ENCODE measurements at regions not wholly inside any gene's neighbourhood (a gene's known extent, or its start where the extent isn't known, plus 50 kb on each side); places are given as distances from the start of the nearest gene placed in this dataset.
"Not testable (repeated sequence)": the region's sequence is repeated elsewhere in the genome, so short reads cannot be mapped to it uniquely, and the experiment has no call there.

- no peak overlapping the region for H3K4me3 ChIP-seq
- no peak for ATAC-seq
- peak in 1 of 2 donors; percentile 5 for DNase-seq
- intact Hi-C loops (cut with DNase I) = loop anchor here in 1 of 10 donors (10.0 kb wide), 1 partner anchor 233 kb away; no protein-coding TSS in a partner anchor
- TF ChIP-seq CTCF (IDR thresholded peaks at IDR 0.05) = peak; percentile 33 to 83 (median 63)
- no peaks in the 10 kb centered on the region for H3K4me1 ChIP-seq
- H3K36me3 ChIP-seq = no peaks in the 10 kb centered on the region
- WGBS, 2 donors = 62 to 68% methylated on average over 6 of the region's 6 CpGs
- H3K27me3 ChIP-seq = peaks cover 0 to 15% (median 0%) of the 10 kb centered on the region in 7 donors
- H3K27ac ChIP-seq = no peak overlapping the region
- no peaks in the 10 kb centered on the region for H3K9me3 ChIP-seq
Measured at GRCh38 chr3:75192146-75192616, 471.9 kb upstream of the FRG2C start.

GRCh38 chr3:75193797-75194196 is 470.3 kb upstream of the FRG2C start:
- H3K4me3 ChIP-seq = no peak overlapping the region
- no peaks in the 10 kb centered on the region for H3K4me1 ChIP-seq
- intact Hi-C loops (cut with DNase I) = loop anchor here in 1 of 10 donors (10.0 kb wide), 1 partner anchor 231 kb away; no protein-coding TSS in a partner anchor
- no peak for TF ChIP-seq CTCF (IDR thresholded peaks at IDR 0.05)
- H3K36me3 ChIP-seq = no peaks in the 10 kb centered on the region
- H3K9me3 ChIP-seq = no peaks in the 10 kb centered on the region
- DNase-seq (no peak), ATAC-seq (no peak)
- H3K27me3 ChIP-seq = peaks cover 0 to 15% (median 0%) of the 10 kb centered on the region in 7 donors
- no peak overlapping the region for H3K27ac ChIP-seq
- 52 to 57% methylated on average over 4 of the region's 4 CpGs for WGBS, 2 donors

GRCh38 chr3:75214332-75214731 is 449.8 kb upstream of the FRG2C start:
- H3K4me1 ChIP-seq; H3K27me3 ChIP-seq; H3K4me3 ChIP-seq; H3K36me3 ChIP-seq; H3K27ac ChIP-seq; intact Hi-C loops (cut with DNase I); DNase-seq; H3K9me3 ChIP-seq: not testable (repeated sequence)
- ATAC-seq = peak in 1 of 8 donors; percentile 61
- 93 to 97% methylated on average over 19 to 22 of the region's 22 CpGs for WGBS, 2 donors

- TF ChIP-seq CTCF (IDR thresholded peaks at IDR 0.05) = no peak
- DNase-seq = no peak
- intact Hi-C loops (cut with DNase I) = no loop called here
- Histone ChIP-seq H3K4me1 (no peaks in the 10 kb centered on the region), H3K27me3 (no peaks in the 10 kb centered on the region), H3K27ac (no peak overlapping the region), H3K36me3 (no peaks in the 10 kb centered on the region), H3K9me3 (no peaks in the 10 kb centered on the region), H3K4me3 (no peak overlapping the region)
- WGBS, 2 donors = 59 to 77% methylated on average over 1 of the region's 1 CpG
- no peak for ATAC-seq
Measured at GRCh38 chr3:75218577-75218976, 445.6 kb upstream of the FRG2C start.

- Histone ChIP-seq H3K4me3 (no peak overlapping the region), H3K36me3 (no peaks in the 10 kb centered on the region), H3K9me3 (no peaks in the 10 kb centered on the region), H3K27ac (no peak overlapping the region), H3K27me3 (no peaks in the 10 kb centered on the region), H3K4me1 (no peaks in the 10 kb centered on the region)
- intact Hi-C loops (cut with DNase I) = no loop called here
- WGBS, 2 donors = 61 to 68% methylated on average over 4 of the region's 4 CpGs
- TF ChIP-seq CTCF (IDR thresholded peaks at IDR 0.05) = no peak
- no peak for ATAC-seq
- DNase-seq = no peak
Measured at GRCh38 chr3:75220932-75221331, 443.2 kb upstream of the FRG2C start.

Data from heart right ventricle (tissue), 16 donors.